Cardiac muscle cell (in vitro differentiated cells and primary cell): ENCODE measurements at regions not wholly inside any gene's neighbourhood (a gene's known extent, or its start where the extent isn't known, plus 50 kb on each side); places are given as distances from the start of the nearest gene placed in this dataset.

ENCODE experiments used
- DNase-seq, 2 donors: peaks; one replicate each; pipeline versions ENCODE4 v3.0.0 to v3.0.0-alpha.2; 2010 to 2017; ENCODE audit warnings: low read depth in 1 of 2, low spot score in 1 of 2
- H3K27ac ChIP-seq: fragments of 200-600 bp; sonication (generic); 2 replicates; pipeline ENCODE4 v1.5.1; 2016
- H3K27me3 ChIP-seq: fragments of 200-600 bp; sonication (generic); 2 replicates; pipeline ENCODE4 v1.6.0; 2016; ENCODE audit warnings: control low read depth
- H3K36me3 ChIP-seq: fragments of 200-600 bp; sonication (generic); 2 replicates; pipeline ENCODE4 v1.5.1; 2016; ENCODE audit warnings: control low read depth
- H3K4me1 ChIP-seq: fragments of 200-600 bp; sonication (generic); 2 replicates; pipeline ENCODE4 v1.8.1; 2017; ENCODE audit warnings: low read depth, mild to moderate bottlenecking, mixed run types
- H3K4me3 ChIP-seq: fragments of 200-600 bp; sonication (generic); 2 replicates; pipeline ENCODE4 v1.5.1; 2016; ENCODE audit warnings: mild to moderate bottlenecking
- H3K9me3 ChIP-seq: fragments of 200-600 bp; sonication (generic); 2 replicates; pipeline ENCODE4 v1.5.1; 2017; ENCODE audit warnings: low read depth, mild to moderate bottlenecking, control low read depth
- CTCF ChIP-seq: IDR thresholded peaks from 2 replicates; pipeline ENCODE4 v1.5.1; 2012; ENCODE audit warnings: low read depth, mild to moderate bottlenecking, low read length

- H3K27me3 ChIP-seq: no peaks in the 10 kb centered on the region
- H3K4me1 ChIP-seq: no peaks in the 10 kb centered on the region
- H3K9me3 ChIP-seq: no peaks in the 10 kb centered on the region
- no peak for DNase-seq
- H3K36me3 ChIP-seq: no peaks in the 10 kb centered on the region
- no peak for TF ChIP-seq CTCF
- H3K27ac ChIP-seq: no peak overlapping the region
- H3K4me3 ChIP-seq: no peak overlapping the region
These were observed 589.1 kb upstream of the ANO3 start for GRCh38 chr11:25742800-25743199.

GRCh38 chr11:25755381-25755780 lies 576.5 kb upstream of the ANO3 start:
- Histone ChIP-seq H3K9me3 (no peaks in the 10 kb centered on the region), H3K27me3 (no peaks in the 10 kb centered on the region)

GRCh38 chr11:25755918-25756584 lies 575.9 kb upstream of the ANO3 start:
- Histone ChIP-seq H3K4me3 (no peak overlapping the region), H3K9me3 (no peaks in the 10 kb centered on the region), H3K36me3 (no peaks in the 10 kb centered on the region), H3K27ac (no peak overlapping the region), H3K27me3 (no peaks in the 10 kb centered on the region), H3K4me1 (no peaks in the 10 kb centered on the region)
- no peak for TF ChIP-seq CTCF
- no peak for DNase-seq

More at GRCh38 chr11:25755381-25755780, 576.5 kb upstream of the ANO3 start:
- Histone ChIP-seq H3K36me3 (no peaks in the 10 kb centered on the region), H3K27ac (no peak overlapping the region), H3K4me1 (no peaks in the 10 kb centered on the region), H3K4me3 (no peak overlapping the region)
- no peak for TF ChIP-seq CTCF
- DNase-seq: no peak

GRCh38 chr11:25758145-25758661 lies 573.7 kb upstream of the ANO3 start:
- TF ChIP-seq CTCF: no peak
- H3K36me3 ChIP-seq: no peaks in the 10 kb centered on the region
- H3K27me3 ChIP-seq: no peaks in the 10 kb centered on the region
- no peak overlapping the region for H3K27ac ChIP-seq
- no peak overlapping the region for H3K4me3 ChIP-seq
- no peak for DNase-seq
- H3K9me3 ChIP-seq: no peaks in the 10 kb centered on the region
- H3K4me1 ChIP-seq: no peaks in the 10 kb centered on the region

GRCh38 chr11:25766332-25767015 lies 565.5 kb upstream of the ANO3 start:
- no peaks in the 10 kb centered on the region for H3K27me3 ChIP-seq
- no peaks in the 10 kb centered on the region for H3K4me1 ChIP-seq
- H3K36me3 ChIP-seq: no peaks in the 10 kb centered on the region
- H3K27ac ChIP-seq: no peak overlapping the region
- no peaks in the 10 kb centered on the region for H3K9me3 ChIP-seq
- H3K4me3 ChIP-seq: no peak overlapping the region
- no peak for TF ChIP-seq CTCF
- no peak for DNase-seq
